ENCODE measurements at regions not wholly inside any gene's neighbourhood (a gene's known extent, or its start where the extent isn't known, plus 50 kb on each side); places are given as distances from the start of the nearest gene placed in this dataset.

GRCh38 chr2:140064243-140064642 lies 1284.1 kb upstream of the NXPH2 start:
- no peak for DNase-seq (ENCODE audit: extremely low read depth, low read depth)

- DNase-seq (ENCODE audit: extremely low read depth, low read depth) = no peak
These were observed 1283.2 kb upstream of the NXPH2 start for GRCh38 chr2:140063356-140063755.

DNA sequence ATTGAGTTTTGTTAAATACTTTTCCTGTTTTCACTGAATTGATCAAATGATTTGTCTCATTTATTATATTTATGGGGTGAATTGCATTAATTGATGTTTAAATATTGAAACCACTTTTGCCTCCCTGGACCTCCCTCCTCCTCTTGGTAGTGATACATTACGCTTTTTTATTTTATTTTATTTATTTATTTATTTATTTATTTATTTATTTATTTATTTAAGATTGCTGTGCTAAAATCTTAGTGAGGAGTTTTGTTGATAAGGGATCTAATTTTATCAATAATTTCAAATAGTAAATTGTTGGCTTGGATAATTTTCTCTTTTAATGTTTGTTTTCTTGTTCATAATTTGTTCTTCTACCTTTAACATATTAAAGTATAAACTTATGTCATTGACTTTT lies 1281.0 kb upstream of the NXPH2 start:
- no peak for DNase-seq (ENCODE audit: extremely low read depth, low read depth)

- no peak for DNase-seq (ENCODE audit: extremely low read depth, low read depth)
These were observed 1277.7 kb upstream of the NXPH2 start for GRCh38 chr2:140057928-140058327.

DNA sequence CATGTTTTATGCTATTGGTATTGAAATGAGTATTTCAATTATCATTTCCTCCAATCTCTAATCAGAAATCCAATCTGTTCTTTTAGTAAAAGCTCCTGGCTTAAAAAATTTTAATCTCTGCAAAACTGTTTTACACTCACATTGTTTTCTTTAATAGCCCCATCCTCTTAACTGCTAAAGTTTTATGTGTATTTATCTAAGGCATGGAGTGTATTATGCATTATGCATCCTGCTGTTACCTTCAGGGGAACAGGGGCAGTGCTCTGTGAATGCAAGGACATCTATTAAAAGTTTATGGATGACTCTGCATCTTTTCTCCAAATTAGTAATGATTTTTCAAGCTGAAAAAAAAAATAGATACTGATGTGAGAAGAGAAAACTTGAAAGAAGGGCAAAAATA lies 1261.6 kb upstream of the NXPH2 start:
- DNase-seq (ENCODE audit: extremely low read depth, low read depth) = no peak

GRCh38 chr2:140041239-140041638 lies 1261.0 kb upstream of the NXPH2 start:
- no peak for DNase-seq (ENCODE audit: extremely low read depth, low read depth)

DNA sequence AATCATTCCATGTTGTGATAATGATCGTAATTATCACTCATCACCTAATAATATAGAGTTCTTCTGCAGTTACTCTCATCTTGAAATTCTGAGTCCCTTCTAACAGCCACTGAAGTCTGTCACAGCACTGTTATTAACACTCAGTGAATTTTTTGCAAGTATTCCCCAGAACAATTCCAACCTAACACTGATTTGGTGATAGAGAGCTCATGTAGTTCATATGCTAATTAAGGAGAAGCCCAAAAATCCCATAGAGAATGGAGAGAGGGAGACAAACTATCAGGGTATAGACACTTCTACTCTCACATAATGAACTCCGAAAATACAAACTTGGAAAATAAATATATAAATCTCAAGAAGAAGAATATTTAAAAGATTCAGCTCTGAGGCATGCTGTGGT lies 1253.4 kb upstream of the NXPH2 start:
- no peak for DNase-seq (ENCODE audit: extremely low read depth, low read depth)

DNA sequence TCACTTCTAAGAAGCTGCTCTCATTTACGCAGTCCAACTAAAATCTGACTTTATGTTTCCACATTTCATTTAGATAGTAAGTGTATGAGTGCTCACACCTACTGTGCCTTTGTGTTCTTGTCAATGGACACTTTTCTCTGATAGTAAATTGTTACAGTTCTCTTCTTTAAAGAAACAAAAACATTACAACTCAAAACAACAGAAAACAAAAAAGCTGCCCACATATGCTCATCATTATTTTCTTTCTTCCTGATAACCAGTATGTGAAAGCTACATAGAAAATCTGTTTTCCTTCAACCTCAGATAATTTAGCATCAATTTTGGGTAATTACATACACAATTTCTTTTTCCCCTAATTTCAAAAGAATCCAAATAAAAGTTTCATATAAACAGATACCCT lies 1247.8 kb upstream of the NXPH2 start:
- DNase-seq (ENCODE audit: extremely low read depth, low read depth) = no peak

DNA sequence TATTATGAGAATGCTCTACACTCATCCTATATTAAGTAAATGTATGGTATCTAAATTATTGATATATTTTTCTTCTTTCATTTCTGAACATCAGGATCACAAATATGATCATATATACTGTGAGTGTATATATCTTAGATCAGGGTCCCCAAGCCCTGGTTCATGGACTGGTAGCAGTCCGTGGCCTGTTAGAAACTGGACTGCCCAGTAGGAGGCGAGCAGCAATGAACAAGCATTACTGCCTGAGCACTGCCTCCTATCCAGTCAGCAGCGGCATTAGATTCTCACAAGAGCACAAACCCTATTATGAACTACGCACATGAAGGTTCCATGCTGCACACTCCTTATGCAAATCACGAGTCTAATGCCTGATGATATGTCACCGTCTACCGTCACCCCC lies 1247.1 kb upstream of the NXPH2 start:
- no peak for DNase-seq (ENCODE audit: extremely low read depth, low read depth)

DNA sequence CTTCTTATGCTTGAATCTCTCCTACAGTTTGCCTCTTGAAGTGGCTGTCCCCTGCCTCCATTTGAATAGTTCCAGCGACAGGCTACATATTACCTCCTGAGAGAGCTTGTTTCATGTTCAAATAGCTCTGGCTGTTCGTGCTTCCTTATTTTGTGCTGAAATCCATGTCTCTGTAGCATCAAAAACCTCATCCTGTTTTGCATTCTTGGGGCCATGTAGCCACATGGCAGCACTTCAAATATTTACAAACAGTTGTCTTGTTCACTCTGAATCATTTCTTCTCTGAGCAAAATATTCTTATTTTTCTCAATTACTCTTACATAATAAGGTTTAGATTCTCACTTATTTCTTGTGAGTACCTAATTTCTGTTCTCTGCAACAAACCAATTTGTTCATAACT lies 1243.1 kb upstream of the NXPH2 start:
- no peak for DNase-seq (ENCODE audit: extremely low read depth, low read depth)

GRCh38 chr2:140018541-140018940 lies 1238.4 kb upstream of the NXPH2 start:
- no peak for DNase-seq (ENCODE audit: extremely low read depth, low read depth)

- no peak for DNase-seq (ENCODE audit: extremely low read depth, low read depth)
These were observed 1234.0 kb upstream of the NXPH2 start for GRCh38 chr2:140014204-140014546.

- DNase-seq (ENCODE audit: extremely low read depth, low read depth) = no peak
These were observed 1233.5 kb upstream of the NXPH2 start for GRCh38 chr2:140013545-140014203.

DNA sequence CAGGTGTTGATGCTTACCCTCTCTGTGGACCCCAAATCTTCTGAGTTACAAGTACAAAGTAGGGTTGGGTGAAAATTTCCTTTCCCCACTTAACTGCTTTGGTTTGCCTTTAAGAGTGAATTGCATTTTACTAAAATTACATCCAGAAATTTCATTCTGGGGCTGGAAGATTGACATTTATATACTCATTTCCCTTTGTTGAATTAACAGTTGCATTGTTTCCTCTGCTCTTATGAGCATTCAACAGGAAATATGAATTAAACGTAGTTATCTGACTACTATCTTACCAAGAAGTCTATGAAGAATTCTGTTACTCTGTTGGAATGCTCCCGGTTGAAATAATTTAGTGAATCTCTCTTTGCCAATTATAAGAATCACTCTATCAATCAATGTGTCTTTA lies 1231.1 kb upstream of the NXPH2 start:
- DNase-seq (ENCODE audit: extremely low read depth, low read depth) = no peak

- no peak for DNase-seq (ENCODE audit: extremely low read depth, low read depth)
These were observed 1221.9 kb upstream of the NXPH2 start for GRCh38 chr2:140002110-140002509.

GRCh38 chr2:139992711-139993345 lies 1212.6 kb upstream of the NXPH2 start:
- DNase-seq (ENCODE audit: extremely low read depth, low read depth) = no peak

GRCh38 chr2:139992078-139992477 lies 1211.9 kb upstream of the NXPH2 start:
- no peak for DNase-seq (ENCODE audit: extremely low read depth, low read depth)

DNA sequence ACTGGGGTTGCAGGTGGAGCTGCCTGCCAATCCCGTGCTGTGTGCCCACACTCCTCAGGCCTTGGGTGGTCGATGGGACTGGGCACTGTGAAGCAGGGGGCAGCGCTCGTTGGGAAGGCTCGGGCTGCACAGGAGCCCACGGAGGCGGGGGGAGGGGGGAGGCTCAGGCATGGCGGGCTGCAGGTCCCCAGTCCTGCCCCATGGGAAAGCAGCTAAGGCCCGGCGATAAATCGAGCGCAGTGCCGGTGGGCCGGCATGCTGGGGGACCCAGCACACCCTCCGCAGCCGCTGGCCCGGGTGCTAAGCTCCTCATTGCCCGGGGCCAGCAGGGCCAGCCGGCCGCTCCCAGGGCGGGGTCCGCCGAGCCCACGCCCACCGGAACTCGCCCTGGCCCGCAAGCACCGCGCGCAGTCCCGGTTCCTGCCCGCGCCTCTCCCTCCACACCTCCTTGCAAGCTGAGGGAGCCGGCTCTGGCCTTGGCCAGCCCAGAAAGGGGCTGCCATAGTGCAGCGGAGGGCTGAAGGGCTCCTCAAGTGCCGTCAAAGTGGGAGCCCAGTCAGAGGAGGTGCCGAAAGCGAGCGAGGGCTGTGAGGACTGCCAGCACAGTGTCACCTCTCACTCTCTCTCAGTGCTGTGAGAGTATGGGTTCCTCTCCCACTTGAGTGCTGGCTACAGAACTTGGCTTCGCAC lies 1210.6 kb upstream of the NXPH2 start:
- DNase-seq (ENCODE audit: extremely low read depth, low read depth) = no peak

GRCh38 chr2:139969323-139969722 lies 1189.1 kb upstream of the NXPH2 start:
- no peak for DNase-seq (ENCODE audit: extremely low read depth, low read depth)

DNA sequence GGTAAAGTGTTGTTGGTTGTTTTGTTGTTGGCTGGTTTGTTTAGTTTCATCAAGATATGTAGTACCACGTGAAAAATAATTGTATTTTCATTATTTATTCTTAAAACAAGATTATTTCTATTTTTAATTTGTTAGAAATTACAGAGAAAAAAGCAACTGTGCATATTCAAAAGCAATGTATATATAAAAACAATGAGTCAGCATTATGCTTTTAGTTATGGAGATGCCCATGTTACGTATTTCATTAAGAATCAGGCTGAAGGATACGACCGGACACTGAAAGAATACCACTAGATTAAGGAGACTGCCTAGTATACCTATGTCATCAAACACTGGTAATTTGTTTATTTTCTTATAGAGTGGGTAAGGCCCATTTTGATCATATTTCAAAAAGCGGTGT lies 1188.4 kb upstream of the NXPH2 start:
- no peak for DNase-seq (ENCODE audit: extremely low read depth, low read depth)

GRCh38 chr2:139967665-139968064 lies 1187.5 kb upstream of the NXPH2 start:
- DNase-seq (ENCODE audit: extremely low read depth, low read depth) = no peak

GRCh38 chr2:139964721-139965440 lies 1184.7 kb upstream of the NXPH2 start:
- DNase-seq (ENCODE audit: extremely low read depth, low read depth) = no peak

Data from NCI-H460 (cell line).